CD4-positive, alpha-beta T cell treated with Interleukin-17A for 4 hours (primary cell): ENCODE measurements at regions not wholly inside any gene's neighbourhood (a gene's known extent, or its start where the extent isn't known, plus 50 kb on each side); places are given as distances from the start of the nearest gene placed in this dataset.

Source experiments
- DNase-seq: peaks from one replicate; pipeline ENCODE4 v3.0.0-alpha.2; 2020; ENCODE audit warnings: mixed read lengths

DNA sequence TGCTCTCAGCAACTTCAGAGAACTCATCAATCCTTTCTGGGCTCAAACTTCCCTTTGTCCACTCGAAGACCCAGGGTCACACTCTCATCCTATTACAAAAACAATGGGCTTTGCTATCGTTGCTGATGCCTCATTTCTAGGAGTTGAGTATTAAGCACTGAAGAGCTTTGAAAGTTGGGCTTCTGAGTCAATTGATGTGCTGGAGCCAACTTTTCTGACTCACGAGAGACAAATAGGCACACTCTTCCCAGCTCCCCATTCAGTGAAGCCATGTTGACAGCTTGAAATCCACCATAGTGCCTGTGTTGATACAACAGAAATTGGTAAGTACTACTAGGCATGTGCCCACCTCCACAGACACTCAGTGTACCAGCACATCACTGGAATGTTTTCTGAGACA is 97.5 kb upstream of the PRSS58 start:
- DNase-seq, result no peak

DNA sequence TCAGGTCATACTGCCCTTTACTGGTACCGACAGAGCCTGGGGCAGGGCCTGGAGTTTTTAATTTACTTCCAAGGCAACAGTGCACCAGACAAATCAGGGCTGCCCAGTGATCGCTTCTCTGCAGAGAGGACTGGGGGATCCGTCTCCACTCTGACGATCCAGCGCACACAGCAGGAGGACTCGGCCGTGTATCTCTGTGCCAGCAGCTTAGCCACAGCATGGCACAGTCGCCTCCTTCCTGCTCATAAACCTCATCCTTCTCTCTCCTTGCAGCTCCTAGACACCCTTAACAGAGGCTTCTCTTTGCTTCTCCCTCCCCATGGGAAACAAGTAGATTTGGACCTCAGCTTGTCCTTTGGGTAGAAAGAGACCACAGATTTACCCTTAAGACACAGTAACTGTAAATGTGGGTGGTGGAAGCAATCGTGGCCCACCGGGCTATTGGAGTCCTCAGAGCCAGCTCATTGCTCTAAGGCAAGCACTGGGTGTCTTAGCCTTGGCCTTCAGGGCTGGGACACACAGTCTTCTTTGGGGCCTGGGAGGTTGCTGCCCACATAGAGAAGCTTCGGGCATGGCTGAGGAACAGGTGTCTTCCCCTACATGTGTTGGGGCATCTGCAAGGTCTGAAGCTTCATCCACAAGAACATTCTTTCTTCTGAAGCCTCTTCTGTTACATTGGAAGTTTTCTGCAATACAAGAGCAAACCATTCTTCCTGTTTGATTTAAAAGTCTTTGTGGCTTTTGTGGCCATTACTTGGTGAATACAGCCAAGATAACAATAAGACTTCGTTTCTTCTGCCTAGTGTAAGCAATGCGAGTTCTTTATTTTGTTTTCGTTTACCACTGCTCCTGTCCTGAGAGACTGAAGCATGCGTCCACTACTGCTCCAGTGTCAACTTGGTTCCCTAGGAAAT is 95.5 kb upstream of the PRSS58 start:
- peak; percentile 28 for DNase-seq

GRCh38 chr7:142352543-142352942 is 94.7 kb upstream of the PRSS58 start:
- peak; percentile 46 for DNase-seq

DNA sequence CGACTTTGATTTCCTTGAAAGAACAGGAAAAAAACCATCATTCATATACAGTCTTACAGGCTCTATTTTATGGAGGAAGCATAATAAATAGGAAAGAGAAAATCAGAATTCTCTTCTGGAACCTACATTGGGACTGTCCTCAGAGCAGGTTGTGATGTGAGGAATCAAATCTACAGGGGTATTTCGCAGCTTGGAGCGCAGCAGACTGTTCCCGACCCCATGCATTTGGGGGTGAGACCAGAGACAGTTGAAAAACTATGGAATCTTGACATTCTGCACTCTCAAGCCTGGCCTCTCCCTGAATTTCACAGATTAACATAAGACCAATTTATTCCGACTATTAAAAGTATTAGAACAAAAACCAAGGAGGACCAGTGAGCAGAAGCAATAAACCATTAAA is 93.3 kb upstream of the PRSS58 start:
- DNase-seq, result no peak

DNA sequence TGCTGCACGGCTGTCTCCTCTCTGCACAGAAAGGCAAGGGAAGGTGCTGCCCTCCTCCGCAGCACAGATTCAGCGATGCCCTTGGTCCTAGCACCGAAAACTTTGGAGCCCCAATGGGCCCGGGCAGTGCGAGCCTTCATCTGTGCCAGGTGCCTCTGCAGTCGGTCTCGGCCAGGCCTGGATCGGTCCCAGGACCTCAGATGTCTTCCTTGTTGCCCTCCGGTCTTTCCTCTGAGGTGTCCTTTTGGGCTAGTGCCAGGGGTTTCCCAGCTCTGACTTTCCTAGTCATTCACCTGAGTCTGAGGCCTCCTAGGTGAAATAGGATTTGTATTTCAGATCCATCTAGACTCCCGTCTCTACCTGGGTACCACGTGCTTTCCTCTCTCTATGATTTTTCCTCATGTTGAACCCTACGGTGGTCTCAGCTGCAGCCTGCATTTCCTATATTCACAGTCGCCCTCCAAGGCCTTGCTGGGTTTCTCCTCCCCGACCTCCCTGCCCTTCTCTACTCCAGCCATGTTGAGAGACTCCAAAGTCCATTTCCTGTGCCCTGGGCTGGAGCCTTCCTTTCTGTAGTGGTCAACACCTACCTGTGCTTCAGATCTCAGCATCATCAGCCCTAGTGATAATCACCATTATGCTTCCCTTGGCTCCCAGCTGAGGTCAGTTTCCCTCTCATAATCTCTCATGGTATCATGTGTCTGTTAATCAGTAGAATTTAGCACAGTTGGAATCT is 92.0 kb upstream of the PRSS58 start:
- DNase-seq, result no peak

DNA sequence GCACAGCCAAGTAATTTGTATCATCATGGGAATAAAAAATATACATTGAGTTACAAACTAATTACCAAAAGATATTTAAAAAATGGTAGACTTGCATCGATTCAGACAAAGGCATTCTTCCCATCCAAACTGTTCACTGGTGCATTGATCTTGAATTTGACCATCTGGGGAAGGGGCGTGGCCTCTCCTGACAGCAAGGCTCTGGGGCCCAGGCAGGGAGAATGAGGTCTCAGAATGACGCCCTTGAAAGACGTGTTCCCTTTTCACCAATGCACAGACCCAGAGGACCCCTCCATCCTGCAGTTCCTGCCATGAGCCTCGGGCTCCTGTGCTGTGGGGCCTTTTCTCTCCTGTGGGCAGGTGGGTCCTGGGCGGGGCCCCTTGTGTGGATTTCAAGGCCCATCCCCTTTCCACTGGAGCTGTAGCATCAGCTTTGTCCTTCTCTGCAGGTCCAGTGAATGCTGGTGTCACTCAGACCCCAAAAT is 91.1 kb upstream of the PRSS58 start:
- peak; percentile 36 for DNase-seq

- no peak for DNase-seq
Measured at GRCh38 chr7:142348100-142348499, 90.2 kb upstream of the PRSS58 start.

- DNase-seq, result no peak
Measured at GRCh38 chr7:142347091-142347490, 89.2 kb upstream of the PRSS58 start.

- peak; percentile 72 for DNase-seq
Measured at GRCh38 chr7:142345811-142346210, 88.0 kb upstream of the PRSS58 start.

GRCh38 chr7:142338633-142339501 is 81.0 kb upstream of the PRSS58 start:
- peak; percentile 55 for DNase-seq

DNA sequence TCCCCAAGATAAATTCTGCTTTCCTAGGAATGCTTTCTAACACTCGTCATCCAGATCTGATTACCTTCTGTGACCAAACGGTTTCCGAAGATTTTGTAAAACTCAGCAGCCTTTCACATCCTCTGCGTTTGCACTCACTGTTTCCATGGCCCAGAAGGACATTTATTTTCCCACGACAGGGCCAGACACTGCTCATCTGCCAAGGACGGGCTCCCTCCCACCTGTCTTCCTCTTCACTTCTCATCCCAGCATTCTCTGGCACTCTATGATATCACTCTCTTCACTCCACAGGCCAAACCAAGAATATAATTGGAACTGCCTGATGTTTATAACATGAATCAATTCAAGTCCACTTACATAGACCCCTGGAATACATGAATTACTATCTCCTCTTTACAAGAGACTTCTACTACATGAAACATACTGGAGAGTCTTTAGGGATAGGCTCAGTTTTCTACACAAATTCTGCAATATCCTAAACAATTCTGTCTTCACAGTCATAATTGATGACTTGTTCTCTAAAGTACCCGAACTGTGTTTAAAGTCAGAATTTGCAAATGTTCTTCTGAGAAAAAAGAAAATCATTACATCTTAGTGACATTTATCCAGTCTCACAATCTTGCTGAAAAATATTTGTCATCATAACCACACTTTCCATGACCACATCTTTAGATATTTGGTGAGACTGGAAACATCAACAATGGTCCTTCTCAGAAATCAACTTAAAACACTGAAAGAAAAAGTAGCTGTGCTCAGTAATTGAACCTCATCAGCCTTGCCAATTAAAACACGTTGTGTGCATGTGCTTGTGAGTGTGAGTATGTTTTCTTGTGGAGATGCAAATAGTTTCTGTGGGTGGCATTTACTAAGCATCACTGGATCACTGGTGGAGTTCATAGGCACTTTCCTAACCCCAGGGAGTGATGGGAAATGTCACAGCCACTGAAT is 79.5 kb upstream of the PRSS58 start:
- DNase-seq, result no peak

- DNase-seq, result no peak
Measured at GRCh38 chr7:142334806-142335205, 76.9 kb upstream of the PRSS58 start.

DNA sequence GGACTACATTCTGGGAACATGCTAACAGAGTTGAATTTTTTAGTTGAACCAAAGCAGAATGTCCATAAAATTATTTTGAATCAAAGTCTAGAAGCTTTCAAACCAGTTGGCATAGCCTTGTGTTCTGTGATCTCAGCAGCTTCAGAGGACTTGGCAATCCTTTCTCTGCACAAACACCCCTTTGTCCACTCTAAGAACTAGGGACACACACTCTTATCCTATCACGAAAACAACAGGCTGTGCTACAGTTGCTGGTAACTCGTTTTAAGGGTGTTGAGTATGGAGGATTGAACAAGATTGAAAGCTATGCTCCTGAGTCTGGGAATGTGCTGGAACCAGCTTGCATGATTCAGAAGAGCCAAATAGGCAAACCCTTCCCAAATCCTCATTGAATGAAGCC is 76.4 kb upstream of the PRSS58 start:
- no peak for DNase-seq

DNA sequence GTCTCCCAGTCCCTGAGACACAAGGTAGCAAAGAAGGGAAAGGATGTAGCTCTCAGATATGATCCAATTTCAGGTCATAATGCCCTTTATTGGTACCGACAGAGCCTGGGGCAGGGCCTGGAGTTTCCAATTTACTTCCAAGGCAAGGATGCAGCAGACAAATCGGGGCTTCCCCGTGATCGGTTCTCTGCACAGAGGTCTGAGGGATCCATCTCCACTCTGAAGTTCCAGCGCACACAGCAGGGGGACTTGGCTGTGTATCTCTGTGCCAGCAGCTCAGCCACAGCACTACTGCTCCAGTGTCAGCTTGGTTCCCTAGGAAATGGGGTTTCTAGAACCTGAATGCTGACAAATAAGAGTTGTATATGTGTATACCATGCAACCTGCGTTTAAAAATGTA is 74.6 kb upstream of the PRSS58 start:
- DNase-seq, result no peak

DNA sequence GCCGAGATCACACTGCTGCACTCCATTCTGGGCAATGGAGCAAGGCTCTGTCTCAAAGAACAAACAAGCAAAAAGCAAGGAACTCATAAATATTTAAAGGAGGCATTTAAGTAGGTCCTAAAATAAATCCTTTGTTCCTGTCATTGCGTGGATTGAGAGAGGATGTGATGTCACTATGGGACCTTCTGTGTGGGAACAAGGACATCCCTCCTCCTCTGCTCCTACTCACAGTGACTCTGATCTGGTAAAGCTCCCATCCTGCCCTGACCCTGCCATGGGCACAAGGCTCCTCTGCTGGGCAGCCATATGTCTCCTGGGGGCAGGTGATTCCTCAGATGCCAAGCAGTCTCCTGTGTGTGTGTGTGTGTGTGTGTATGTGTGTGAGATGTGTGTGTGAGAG is 74.1 kb upstream of the PRSS58 start:
- no peak for DNase-seq

DNA sequence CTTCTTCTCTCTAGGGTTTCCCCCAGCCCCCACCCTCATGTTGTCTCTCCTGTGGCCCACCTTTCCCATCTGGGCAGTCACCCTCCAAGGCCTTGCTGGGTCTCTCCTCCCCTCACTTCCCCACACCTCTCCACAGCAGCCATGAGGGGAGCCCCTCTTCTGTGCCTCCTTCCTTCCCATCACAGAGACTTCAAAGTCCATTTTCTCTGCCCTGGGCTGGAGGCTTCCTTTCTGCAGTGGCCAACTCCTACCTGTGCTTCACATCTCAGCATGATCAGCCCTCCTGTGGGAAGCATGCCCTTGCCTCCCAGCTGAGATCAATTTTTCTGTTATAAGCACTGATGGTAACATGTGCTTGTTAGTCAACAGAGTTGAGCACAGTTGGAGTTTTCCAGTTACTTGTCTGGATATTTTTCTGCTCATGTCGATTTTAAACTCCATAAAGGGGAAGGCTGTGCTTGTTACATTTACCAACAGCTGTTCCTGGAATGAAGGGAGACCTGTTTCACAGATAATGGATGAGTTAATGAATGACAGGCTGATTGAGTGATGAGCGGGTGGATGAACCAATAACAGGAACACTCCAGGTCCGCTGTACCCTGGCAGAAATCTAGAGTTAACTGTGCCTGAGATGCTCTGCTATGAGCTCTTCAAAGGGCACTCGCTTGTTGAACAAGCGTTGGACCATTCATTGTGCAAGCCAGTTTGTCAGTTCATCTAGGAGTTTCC is 71.4 kb upstream of the PRSS58 start:
- DNase-seq, result no peak

DNA sequence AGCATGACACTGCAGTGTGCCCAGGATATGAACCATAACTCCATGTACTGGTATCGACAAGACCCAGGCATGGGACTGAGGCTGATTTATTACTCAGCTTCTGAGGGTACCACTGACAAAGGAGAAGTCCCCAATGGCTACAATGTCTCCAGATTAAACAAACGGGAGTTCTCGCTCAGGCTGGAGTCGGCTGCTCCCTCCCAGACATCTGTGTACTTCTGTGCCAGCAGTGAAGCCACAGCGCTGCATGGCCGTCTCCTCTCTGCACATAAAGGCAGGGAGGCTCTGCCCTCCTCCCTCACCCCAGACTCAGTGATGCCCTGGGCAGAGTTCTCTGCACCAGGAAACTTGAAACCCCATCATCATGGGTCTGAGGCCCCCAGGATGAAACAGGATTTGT is 70.7 kb upstream of the PRSS58 start:
- DNase-seq, result no peak

- no peak for DNase-seq
Measured at GRCh38 chr7:142327628-142328405, 70.0 kb upstream of the PRSS58 start.

- DNase-seq, result peak; percentile 70
Measured at GRCh38 chr7:142323706-142324105, 65.8 kb upstream of the PRSS58 start.

DNA sequence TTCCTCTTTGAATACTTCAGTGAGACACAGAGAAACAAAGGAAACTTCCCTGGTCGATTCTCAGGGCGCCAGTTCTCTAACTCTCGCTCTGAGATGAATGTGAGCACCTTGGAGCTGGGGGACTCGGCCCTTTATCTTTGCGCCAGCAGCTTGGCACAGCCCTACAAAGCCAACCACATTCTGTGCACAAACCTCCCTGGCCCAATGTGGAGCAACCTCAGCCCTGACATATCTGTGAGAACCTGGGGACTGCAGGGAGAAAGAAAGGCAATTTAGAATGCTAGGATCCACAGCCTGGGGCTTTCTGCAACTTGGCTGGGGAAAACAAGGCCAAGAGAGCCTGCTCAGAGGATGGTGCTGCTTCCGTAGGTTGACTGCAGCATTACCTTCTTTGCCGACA is 63.5 kb upstream of the PRSS58 start:
- DNase-seq, result no peak
